GM21390 (cell line): ENCODE measurements at regions not wholly inside any gene's neighbourhood (a gene's known extent, or its start where the extent isn't known, plus 50 kb on each side); places are given as distances from the start of the nearest gene placed in this dataset.

Experiments used
- ATAC-seq: cut with Tn5 transposase; IDR thresholded peaks from one replicate; pipeline ENCODE4 v1.9.1; 2021; ENCODE audit not compliant: unreplicated experiment

- no peak for ATAC-seq
Observed at GRCh38 chrY:14139521-14139920, 83.5 kb downstream of the VCY1B start.

GRCh38 chrY:14145614-14146013, 89.6 kb downstream of the VCY1B start:
- no peak for ATAC-seq

GRCh38 chrY:14182776-14183175, 126.7 kb downstream of the VCY1B start:
- ATAC-seq, result no peak

- no peak for ATAC-seq
Observed at GRCh38 chrY:14222014-14222413, 166.0 kb downstream of the VCY1B start.

GRCh38 chrY:14231703-14232102, 175.7 kb downstream of the VCY1B start:
- no peak for ATAC-seq

- no peak for ATAC-seq
Observed at GRCh38 chrY:14235070-14235469, 179.0 kb downstream of the VCY1B start.

- ATAC-seq, result no peak
Observed at GRCh38 chrY:14238277-14238676, 182.2 kb downstream of the VCY1B start.

GRCh38 chrY:14246948-14247347, 190.9 kb downstream of the VCY1B start:
- no peak for ATAC-seq

- no peak for ATAC-seq
Observed at GRCh38 chrY:14248878-14249576, 193.0 kb downstream of the VCY1B start.

- peak; percentile 58 for ATAC-seq
Observed at GRCh38 chrY:14255965-14256816, 200.2 kb downstream of the VCY1B start.

- ATAC-seq, result no peak
Observed at GRCh38 chrY:14256817-14257168, 200.8 kb downstream of the VCY1B start.

GRCh38 chrY:14277029-14277428, 221.0 kb downstream of the VCY1B start:
- ATAC-seq, result no peak

- no peak for ATAC-seq
Observed at GRCh38 chrY:14290656-14291375, 233.5 kb upstream of the NLGN4Y start.

GRCh38 chrY:14292382-14292781, 231.9 kb upstream of the NLGN4Y start:
- no peak for ATAC-seq

GRCh38 chrY:14300775-14301174, 223.6 kb upstream of the NLGN4Y start:
- no peak for ATAC-seq

- ATAC-seq, result no peak
Observed at GRCh38 chrY:14301552-14301951, 222.8 kb upstream of the NLGN4Y start.

- peak; percentile 91 for ATAC-seq
Observed at GRCh38 chrY:14328677-14329345, 195.5 kb upstream of the NLGN4Y start.

- no peak for ATAC-seq
Observed at GRCh38 chrY:14330362-14330761, 194.0 kb upstream of the NLGN4Y start.

GRCh38 chrY:14339524-14339923, 184.8 kb upstream of the NLGN4Y start:
- ATAC-seq, result no peak

- ATAC-seq, result peak; percentile 73
Observed at GRCh38 chrY:14340459-14341143, 183.7 kb upstream of the NLGN4Y start.
